SHP77 treated with DMSO at 0.1 percent for 48 hours (cell line): ENCODE measurements at regions not wholly inside any gene's neighbourhood (a gene's known extent, or its start where the extent isn't known, plus 50 kb on each side); places are given as distances from the start of the nearest gene placed in this dataset.

Experiments
- DNase-seq: peaks from one replicate; lab custom pipeline; 2025; lab: John Stamatoyannopoulos, UW

- DNase-seq, result no peak
These were observed 383.2 kb upstream of the XYLT1 start for GRCh38 chr16:17853958-17854357.

- no peak for DNase-seq
These were observed 382.4 kb upstream of the XYLT1 start for GRCh38 chr16:17852977-17853702.

GRCh38 chr16:17850581-17851250 is 380.0 kb upstream of the XYLT1 start:
- DNase-seq, result no peak

GRCh38 chr16:17847234-17847795 is 376.6 kb upstream of the XYLT1 start:
- DNase-seq, result no peak

- no peak for DNase-seq
These were observed 375.3 kb upstream of the XYLT1 start for GRCh38 chr16:17846030-17846429.

- DNase-seq, result no peak
These were observed 374.3 kb upstream of the XYLT1 start for GRCh38 chr16:17845031-17845430.

- DNase-seq, result no peak
These were observed 373.1 kb upstream of the XYLT1 start for GRCh38 chr16:17843905-17844304.

- no peak for DNase-seq
These were observed 369.1 kb upstream of the XYLT1 start for GRCh38 chr16:17839907-17840306.

GRCh38 chr16:17839272-17839671 is 368.5 kb upstream of the XYLT1 start:
- no peak for DNase-seq

GRCh38 chr16:17836868-17837602 is 366.3 kb upstream of the XYLT1 start:
- no peak for DNase-seq

- DNase-seq, result no peak
These were observed 364.5 kb upstream of the XYLT1 start for GRCh38 chr16:17835118-17835876.

GRCh38 chr16:17832738-17833137 is 362.0 kb upstream of the XYLT1 start:
- no peak for DNase-seq

- no peak for DNase-seq
These were observed 360.6 kb upstream of the XYLT1 start for GRCh38 chr16:17831330-17831729.

GRCh38 chr16:17830651-17831050 is 359.9 kb upstream of the XYLT1 start:
- DNase-seq, result no peak

GRCh38 chr16:17829811-17830210 is 359.1 kb upstream of the XYLT1 start:
- DNase-seq, result no peak

GRCh38 chr16:17828012-17828411 is 357.3 kb upstream of the XYLT1 start:
- no peak for DNase-seq

- no peak for DNase-seq
These were observed 356.6 kb upstream of the XYLT1 start for GRCh38 chr16:17827313-17827712.

- DNase-seq, result no peak
These were observed 347.2 kb upstream of the XYLT1 start for GRCh38 chr16:17817943-17818342.

GRCh38 chr16:17817260-17817659 is 346.5 kb upstream of the XYLT1 start:
- DNase-seq, result no peak

- no peak for DNase-seq
These were observed 342.0 kb upstream of the XYLT1 start for GRCh38 chr16:17812771-17813170.

- no peak for DNase-seq
These were observed 334.1 kb upstream of the XYLT1 start for GRCh38 chr16:17804857-17805256.
